Effector CD4-positive, alpha-beta T cell (primary cell): ENCODE measurements at regions not wholly inside any gene's neighbourhood (a gene's known extent, or its start where the extent isn't known, plus 50 kb on each side); places are given as distances from the start of the nearest gene placed in this dataset.

ENCODE experiments used
- DNase-seq: peaks from one replicate; pipeline ENCODE4 v3.0.0-alpha.2; 2020

- DNase-seq, result no peak
Observed at GRCh38 chr2:235314371-235314930, 179.4 kb upstream of the AGAP1 start.

- no peak for DNase-seq
Observed at GRCh38 chr2:235319095-235319494, 174.7 kb upstream of the AGAP1 start.

- DNase-seq, result no peak
Observed at GRCh38 chr2:235320326-235320725, 173.5 kb upstream of the AGAP1 start.

- DNase-seq, result no peak
Observed at GRCh38 chr2:235324324-235324723, 169.5 kb upstream of the AGAP1 start.

GRCh38 chr2:235325151-235325550 is 168.7 kb upstream of the AGAP1 start:
- no peak for DNase-seq

- no peak for DNase-seq
Observed at GRCh38 chr2:235328991-235329390, 164.9 kb upstream of the AGAP1 start.

- DNase-seq, result no peak
Observed at GRCh38 chr2:235330775-235331451, 162.9 kb upstream of the AGAP1 start.

- DNase-seq, result no peak
Observed at GRCh38 chr2:235332240-235332890, 161.5 kb upstream of the AGAP1 start.

- no peak for DNase-seq
Observed at GRCh38 chr2:235333076-235333475, 160.8 kb upstream of the AGAP1 start.

- DNase-seq, result no peak
Observed at GRCh38 chr2:235334179-235334578, 159.7 kb upstream of the AGAP1 start.

GRCh38 chr2:235343156-235343774 is 150.6 kb upstream of the AGAP1 start:
- DNase-seq, result no peak

- DNase-seq, result no peak
Observed at GRCh38 chr2:235343869-235344268, 150.0 kb upstream of the AGAP1 start.

GRCh38 chr2:235345745-235346144 is 148.1 kb upstream of the AGAP1 start:
- DNase-seq, result no peak

GRCh38 chr2:235347691-235348090 is 146.2 kb upstream of the AGAP1 start:
- no peak for DNase-seq

GRCh38 chr2:235348329-235348728 is 145.5 kb upstream of the AGAP1 start:
- no peak for DNase-seq

- no peak for DNase-seq
Observed at GRCh38 chr2:235350234-235350633, 143.6 kb upstream of the AGAP1 start.

GRCh38 chr2:235352541-235352940 is 141.3 kb upstream of the AGAP1 start:
- no peak for DNase-seq

- no peak for DNase-seq
Observed at GRCh38 chr2:235357881-235358280, 136.0 kb upstream of the AGAP1 start.

- DNase-seq, result no peak
Observed at GRCh38 chr2:235358981-235359471, 134.8 kb upstream of the AGAP1 start.

GRCh38 chr2:235360446-235360845 is 133.4 kb upstream of the AGAP1 start:
- DNase-seq, result no peak

GRCh38 chr2:235365743-235366142 is 128.1 kb upstream of the AGAP1 start:
- no peak for DNase-seq

GRCh38 chr2:235366390-235366789 is 127.5 kb upstream of the AGAP1 start:
- no peak for DNase-seq

- no peak for DNase-seq
Observed at GRCh38 chr2:235366807-235367206, 127.0 kb upstream of the AGAP1 start.

GRCh38 chr2:235371018-235371417 is 122.8 kb upstream of the AGAP1 start:
- no peak for DNase-seq
